Effector CD8-positive, alpha-beta T cell (primary cell): ENCODE measurements at regions not wholly inside any gene's neighbourhood (a gene's known extent, or its start where the extent isn't known, plus 50 kb on each side); places are given as distances from the start of the nearest gene placed in this dataset.

Source experiments
- DNase-seq: peaks from one replicate; lab custom pipeline; 2025; lab: John Stamatoyannopoulos, UW

DNA sequence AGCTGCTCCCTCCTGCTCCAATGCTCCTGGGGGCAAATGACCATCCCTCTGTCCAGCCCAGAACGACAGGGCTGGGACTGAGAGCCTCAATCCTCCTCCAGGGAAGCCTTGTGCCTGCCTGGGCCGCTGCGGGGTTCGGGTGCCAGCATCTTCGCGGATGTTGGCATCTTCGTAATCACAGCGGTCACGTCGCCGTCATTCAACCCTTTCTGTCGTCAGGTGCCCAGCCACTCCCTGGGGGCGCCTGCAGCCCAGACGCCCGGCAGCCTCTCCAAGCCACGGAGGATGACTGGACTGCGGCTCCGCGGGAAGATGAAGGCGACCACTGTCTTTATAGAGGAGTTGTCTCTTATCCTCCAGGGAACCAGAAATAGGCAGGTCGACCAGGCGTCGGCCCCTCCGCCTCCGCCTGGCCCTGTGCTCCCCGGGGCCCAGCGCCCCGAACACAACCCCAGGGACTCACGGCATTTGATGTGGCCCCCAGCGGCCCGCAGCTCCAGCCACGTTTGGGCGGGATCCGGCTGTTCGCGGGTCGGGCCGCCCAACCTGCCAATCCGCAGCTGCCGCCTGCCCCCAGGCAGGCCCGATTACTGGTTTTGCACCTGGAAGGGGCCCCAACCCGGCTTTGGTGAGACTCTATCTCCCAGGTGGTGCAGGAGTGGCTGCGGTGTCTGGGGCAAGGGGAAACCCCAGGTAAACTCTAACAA, 113.9 kb downstream of the THNSL2 start:
- DNase-seq, result no peak

- DNase-seq, result no peak
These were observed 111.4 kb downstream of the THNSL2 start for GRCh38 chr2:88281302-88282217.

DNA sequence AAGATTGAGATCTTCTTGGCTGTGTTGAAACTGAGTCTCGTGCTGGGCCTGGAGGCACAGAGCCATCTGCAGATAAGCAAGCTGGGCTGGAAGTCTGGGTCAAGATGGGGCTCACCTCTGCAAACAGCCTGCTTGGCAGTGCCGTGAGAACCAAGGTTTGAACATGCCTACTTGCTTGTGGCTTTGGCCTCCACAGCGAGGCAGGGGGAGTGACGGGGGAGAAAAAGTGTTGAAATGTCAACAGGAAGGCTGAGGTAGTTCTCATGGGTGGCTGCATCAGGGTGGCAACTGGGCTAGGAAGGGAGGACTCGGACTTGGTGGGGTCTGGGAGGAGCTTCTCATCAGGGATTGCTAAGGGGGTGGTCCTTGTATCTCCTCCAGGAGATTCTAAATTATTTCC, 99.7 kb downstream of the THNSL2 start:
- no peak for DNase-seq

DNA sequence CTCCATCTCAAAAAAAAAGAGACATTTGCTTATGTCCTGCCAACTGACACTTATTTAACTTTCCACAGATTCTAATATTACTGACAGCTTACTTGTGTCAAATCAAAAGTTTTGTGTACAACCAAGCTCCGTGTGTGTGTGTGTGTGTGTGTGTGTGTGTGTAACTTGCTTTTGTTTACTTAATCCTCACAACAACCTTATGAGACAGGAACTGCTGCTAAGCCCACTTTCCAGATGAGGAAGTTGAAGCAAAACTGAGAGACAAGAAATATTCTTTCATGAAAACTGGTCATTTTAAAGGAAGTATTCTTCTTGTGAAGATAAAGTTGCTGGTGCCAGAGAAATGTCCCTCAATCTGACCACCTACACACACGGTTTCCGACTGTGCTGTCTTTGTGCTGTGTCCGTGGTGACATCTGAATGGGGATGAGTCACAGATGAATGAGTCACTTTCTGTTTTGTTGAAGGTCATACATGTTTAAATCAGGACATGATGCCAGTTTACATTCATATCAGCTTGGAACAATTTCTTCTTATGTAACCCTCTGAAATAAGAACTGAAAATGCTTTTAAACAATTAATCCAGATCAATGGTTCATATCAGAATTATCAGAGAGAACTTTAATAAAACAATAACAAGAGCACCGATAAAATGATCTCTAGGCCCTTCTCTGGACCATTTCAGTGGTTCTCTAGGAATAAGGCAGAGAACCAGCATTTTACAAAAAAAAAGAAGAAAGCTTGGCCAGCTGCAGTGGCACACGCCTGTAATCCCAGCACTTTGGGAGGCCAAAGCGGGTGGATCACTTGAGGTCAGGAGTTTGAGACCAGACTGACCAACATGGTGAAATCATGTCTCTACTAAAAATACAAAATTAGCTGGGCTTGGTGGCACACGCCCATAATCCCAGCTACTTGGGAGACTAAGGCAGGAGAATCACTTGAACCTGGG, 95.5 kb downstream of the THNSL2 start:
- no peak for DNase-seq

DNA sequence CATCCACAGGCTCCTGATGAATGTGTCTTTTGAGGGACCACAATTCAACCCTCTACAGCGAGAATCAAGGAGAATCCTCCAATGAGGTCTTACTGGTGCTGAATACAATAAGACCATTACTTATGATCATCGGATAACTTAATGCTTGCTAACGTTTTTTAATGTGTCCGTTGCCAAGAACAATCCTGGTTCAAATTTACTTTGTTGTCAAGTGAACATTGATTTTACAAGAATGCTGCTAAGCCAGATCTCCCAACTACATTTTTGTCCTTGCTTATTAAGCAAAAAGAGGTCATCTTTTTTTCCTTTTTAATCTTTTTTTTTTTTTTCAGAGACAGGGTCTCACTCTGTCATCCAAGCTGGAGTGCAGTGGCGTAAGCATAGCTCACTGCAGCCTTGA, 93.7 kb downstream of the THNSL2 start:
- DNase-seq, result no peak

- DNase-seq, result no peak
These were observed 91.6 kb downstream of the THNSL2 start for GRCh38 chr2:88261725-88262124.

- DNase-seq, result no peak
These were observed 88.1 kb downstream of the THNSL2 start for GRCh38 chr2:88258208-88258607.

GRCh38 chr2:88254437-88255091, 84.4 kb downstream of the THNSL2 start:
- no peak for DNase-seq

GRCh38 chr2:88253997-88254396, 83.9 kb downstream of the THNSL2 start:
- no peak for DNase-seq

DNA sequence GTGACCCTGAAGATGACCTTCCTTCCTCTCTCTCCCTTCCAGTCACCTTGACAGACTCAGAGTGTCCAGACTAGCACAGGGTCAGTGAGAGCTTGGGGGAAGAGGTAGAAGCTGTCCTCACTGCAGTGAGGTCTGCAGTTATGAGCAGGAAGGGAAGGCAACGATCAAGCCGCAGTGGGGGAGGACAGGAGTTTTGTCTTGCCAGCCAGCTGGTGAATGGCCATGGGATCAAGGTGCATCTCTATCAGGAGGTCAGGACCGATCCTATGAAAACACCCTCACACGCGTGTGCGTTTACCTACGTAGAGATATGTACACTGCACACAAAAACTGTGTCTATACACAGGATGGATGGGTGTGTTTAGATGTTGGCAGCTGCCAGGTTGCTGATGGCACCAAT, 83.2 kb downstream of the THNSL2 start:
- no peak for DNase-seq

DNA sequence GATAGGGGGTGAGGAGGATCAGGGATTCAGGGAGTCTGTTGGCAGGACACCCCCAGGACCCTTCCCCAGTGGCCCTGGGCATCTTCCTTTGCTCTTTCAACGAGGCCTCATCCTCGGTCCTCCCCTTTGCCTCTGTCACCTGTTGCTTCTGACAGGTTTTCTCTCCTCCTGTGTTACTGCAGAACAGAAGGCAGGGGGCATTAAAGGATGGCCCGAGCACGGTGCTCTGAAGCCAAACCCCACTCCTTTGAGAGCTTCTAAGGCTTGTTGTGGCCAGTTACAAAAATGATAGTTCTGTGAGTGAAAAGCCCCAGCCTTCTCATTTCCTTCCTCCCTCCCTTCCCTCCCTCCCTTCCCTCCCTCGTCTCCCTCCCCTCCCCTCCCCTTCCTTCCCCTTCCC, 82.5 kb downstream of the THNSL2 start:
- no peak for DNase-seq

GRCh38 chr2:88252111-88252510, 82.0 kb downstream of the THNSL2 start:
- DNase-seq, result no peak

DNA sequence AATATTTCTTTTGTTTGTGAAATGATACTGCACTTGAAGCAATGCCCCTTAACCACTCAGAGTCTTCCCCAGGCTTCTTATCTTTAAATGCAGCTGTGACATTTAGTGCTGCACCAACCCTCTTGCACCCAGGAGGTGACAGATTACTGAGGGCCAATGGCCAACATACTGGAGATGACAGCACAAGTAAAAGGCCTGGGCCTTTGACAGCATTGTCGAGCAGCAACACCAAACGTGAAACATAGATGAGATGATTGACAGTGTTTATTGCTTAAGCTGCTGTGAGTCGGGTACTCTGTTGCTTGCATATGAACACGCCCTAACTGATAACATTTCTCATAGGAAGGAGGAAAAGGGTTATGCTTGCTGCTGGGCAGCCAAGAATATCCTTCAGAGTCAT, 80.3 kb downstream of the THNSL2 start:
- DNase-seq, result no peak

DNA sequence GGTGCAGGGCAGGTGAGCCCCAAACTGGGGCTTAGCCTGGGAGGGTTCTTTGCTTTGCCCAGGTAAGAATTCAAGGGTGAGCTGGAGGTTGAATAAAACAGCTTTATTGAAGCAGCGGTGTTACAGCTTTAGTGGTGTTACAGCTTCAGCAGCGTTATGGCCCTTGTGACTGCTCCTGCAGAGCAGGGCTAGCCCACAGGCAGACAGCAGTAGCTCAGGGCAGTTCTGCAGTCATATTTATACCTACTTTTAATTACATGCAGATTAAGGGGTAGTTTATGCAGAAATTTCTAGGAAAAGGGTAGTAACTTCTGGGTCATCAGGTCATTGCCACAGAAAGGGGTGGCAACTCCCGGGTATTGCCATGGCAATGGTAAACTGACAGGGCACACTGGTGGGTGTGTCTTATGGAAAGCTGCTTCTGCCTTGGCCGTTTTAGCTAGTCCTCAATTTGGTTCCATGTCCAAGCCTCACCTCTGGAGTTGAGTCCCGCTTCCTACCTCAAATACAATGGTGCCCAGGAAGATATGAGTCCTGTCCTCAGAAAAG, 78.2 kb downstream of the THNSL2 start:
- DNase-seq, result no peak

DNA sequence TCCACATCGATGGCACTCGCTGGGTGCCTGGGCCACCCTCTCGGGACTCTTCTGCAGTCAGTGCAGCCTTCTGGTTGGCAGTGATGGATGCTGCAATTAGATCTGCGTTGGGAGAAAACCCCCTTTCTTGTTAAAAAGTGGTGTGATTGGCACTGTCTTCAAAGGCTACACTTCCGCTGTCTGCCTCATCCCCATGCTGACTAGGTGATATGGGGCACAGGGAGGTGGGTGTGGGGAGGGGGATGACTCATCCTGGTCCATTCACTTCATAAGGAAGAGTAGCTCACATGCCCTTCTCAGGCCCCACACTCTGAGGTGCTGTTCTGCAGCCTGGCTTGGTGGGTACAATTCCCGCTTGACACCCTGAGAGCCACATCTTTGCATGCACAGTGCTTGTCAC, 77.4 kb downstream of the THNSL2 start:
- no peak for DNase-seq

DNA sequence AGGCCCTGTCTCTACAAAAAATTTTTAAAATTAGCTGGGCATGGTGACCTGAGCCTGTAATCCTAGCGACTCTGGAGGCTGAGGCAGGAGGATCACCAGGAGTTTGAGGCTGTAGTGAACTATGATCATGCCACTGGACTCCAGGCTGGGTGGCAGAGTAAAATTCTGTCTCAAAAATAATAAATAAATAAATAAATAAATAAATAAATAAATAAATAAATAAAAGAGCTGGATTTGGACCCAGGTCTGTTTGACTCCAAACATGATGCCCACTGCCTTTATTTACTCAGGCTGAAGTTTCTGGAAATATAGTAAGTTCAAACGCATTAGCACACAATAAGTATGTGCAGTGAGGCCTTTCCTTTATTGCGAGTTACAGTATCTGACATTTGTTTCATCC, 75.0 kb downstream of the THNSL2 start:
- DNase-seq, result no peak

GRCh38 chr2:88239781-88240180, 69.6 kb downstream of the THNSL2 start:
- DNase-seq, result no peak

DNA sequence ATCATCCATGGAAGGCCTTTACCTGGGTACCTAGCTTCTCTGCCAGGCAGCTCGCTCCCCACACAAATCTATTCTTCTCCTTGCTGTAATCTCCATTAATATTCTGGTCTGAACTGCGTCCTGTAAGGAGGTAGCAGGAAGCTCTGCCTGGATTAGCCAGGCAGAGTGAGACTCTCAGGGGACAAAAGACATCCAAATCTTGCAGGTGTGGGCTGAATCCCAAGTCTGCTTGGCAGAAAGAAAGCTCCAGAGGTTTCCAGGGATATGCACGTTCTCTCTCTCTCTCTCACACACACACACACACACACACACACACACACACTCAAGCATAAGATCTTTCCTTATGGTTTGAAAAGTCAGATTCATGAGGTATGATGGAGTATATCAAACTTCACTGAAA, 66.5 kb downstream of the THNSL2 start:
- no peak for DNase-seq
